ENCODE measurements at regions not wholly inside any gene's neighbourhood (a gene's known extent, or its start where the extent isn't known, plus 50 kb on each side); places are given as distances from the start of the nearest gene placed in this dataset.

DNA sequence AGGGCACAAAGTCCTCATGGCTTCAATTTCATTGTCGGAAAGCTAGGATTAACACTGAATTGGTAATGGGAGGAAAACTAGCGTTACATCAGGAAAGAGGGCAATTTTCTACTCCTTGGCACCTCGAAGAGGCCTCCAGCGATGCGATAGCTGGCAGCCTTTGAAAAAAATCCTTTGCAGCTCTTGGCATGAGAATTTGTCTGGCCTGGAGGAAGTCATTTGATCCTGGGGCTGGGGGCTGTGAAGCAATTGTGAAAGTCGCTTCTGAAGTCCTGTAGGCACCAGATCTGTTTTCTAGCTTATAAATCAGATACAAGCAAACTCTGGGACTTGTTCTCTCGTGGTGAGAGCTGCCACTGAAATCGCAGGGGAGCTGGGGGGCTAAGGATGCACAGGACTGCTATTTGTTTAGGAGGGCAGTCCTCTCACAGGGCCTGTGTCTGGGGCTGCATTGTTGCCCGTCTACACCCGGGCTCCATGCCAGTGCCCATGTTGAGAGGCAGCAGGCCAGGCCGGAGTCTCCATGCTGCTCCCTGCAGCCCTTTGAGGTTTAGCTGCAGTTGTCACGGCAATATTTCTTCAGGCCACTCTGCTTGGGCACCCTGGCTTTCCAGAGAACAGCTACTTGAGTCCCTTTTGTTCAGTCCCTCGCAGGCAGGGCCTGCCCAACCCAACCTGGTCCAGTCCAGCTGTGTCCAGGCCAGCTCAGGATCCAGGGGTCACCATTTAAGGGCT lies 206.8 kb upstream of the LYZL1 start (continued):
- no peak for TF ChIP-seq ADNP (tag; IDR thresholded peaks at IDR 0.05)
- TF ChIP-seq, protein P1, sequence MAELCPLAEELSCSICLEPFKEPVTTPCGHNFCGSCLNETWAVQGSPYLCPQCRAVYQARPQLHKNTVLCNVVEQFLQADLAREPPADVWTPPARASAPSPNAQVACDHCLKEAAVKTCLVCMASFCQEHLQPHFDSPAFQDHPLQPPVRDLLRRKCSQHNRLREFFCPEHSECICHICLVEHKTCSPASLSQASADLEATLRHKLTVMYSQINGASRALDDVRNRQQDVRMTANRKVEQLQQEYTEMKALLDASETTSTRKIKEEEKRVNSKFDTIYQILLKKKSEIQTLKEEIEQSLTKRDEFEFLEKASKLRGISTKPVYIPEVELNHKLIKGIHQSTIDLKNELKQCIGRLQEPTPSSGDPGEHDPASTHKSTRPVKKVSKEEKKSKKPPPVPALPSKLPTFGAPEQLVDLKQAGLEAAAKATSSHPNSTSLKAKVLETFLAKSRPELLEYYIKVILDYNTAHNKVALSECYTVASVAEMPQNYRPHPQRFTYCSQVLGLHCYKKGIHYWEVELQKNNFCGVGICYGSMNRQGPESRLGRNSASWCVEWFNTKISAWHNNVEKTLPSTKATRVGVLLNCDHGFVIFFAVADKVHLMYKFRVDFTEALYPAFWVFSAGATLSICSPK (IDR thresholded peaks at IDR 0.05; ENCODE audit: borderline replicate concordance) = no peak

- H3K79me2 ChIP-seq (ENCODE audit: control insufficient read depth, insufficient read depth, low read length) = no peaks in the 10 kb centered on the region
- H3K9me1 ChIP-seq (ENCODE audit: control insufficient read depth, insufficient read depth, low read length) = no peaks in the 10 kb centered on the region
- no peak for DNase-seq (ENCODE audit: extremely low read depth in 1 of 4, low spot score in 3 of 4)
- no peak for FAIRE-seq
- ATAC-seq = no peak
- ChIA-PET POLR2A (no interaction called here), CTCF (ENCODE audit: low intra/inter-chr PET ratio) (no interaction called here)
- 1% methylated on average over 6 of the region's 6 CpGs for WGBS (ENCODE audit: insufficient coverage, low coverage, missing lambda C conversion rate)
- peaks cover 36% of the 10 kb centered on the region in 2 experiments for H3K27me3 ChIP-seq (ENCODE audit: control insufficient read depth in 2 of 2, insufficient read depth in 2 of 2, low read length in 2 of 2)
- in situ Hi-C loops (cut with MboI) (no loop called here), intact Hi-C loops (cut with micrococcal nuclease) (no loop called here)
- 0 out of 2 replicates have a peak, but pooled peaks cover 4% of the 10 kb centered on the region for H4K20me1 ChIP-seq (replicated peaks; ENCODE audit: control insufficient read depth, insufficient read depth, low read length)
- no peak overlapping the region for H3K4me3 ChIP-seq
- no peak overlapping the region for H3K9ac ChIP-seq (ENCODE audit: insufficient read depth in 1 of 2, low read depth in 2 of 2, low read length in 2 of 2)
- no TSS peak for BruUV-seq (replicated peaks)
- no peak overlapping the region for H3K27ac ChIP-seq (ENCODE audit: extremely low read depth, low read depth, low read length)
- no peak overlapping the region for H3K4me2 ChIP-seq (ENCODE audit: insufficient read depth, low read length)
- no peaks in the 10 kb centered on the region for H3K4me1 ChIP-seq (replicated peaks in 1 of 2; ENCODE audit: control insufficient read depth in 2 of 2, insufficient read depth in 2 of 2, low read length in 2 of 2)
- no peak overlapping the region for H2AFZ ChIP-seq (ENCODE audit: low read depth, low read length)
- no peak for TF ChIP-seq U2AF1 (optimal IDR thresholded peaks at IDR 0.05; ENCODE audit: low read depth, low read length)
- no peak for TF ChIP-seq SP2 (IDR thresholded peaks at IDR 0.05; ENCODE audit: extremely low read depth, low read depth, low read length, poor library complexity, severe bottlenecking)
- H3K9me3 ChIP-seq (replicated peaks; ENCODE audit: control insufficient read depth, insufficient read depth, low read depth, low read length) = no peaks in the 10 kb centered on the region
- H3K36me3 ChIP-seq (ENCODE audit: control insufficient read depth, insufficient read depth, low read length) = no peaks in the 10 kb centered on the region
Observed at GRCh38 chr10:29083096-29083495, 205.8 kb upstream of the LYZL1 start.
